H1 (cell line): ENCODE measurements at regions not wholly inside any gene's neighbourhood (a gene's known extent, or its start where the extent isn't known, plus 50 kb on each side); places are given as distances from the start of the nearest gene placed in this dataset.
A peak's percentile ranks its signal among the peaks of the same experiment; 100 is the strongest.

Source experiments
- EP300 ChIP-seq, 2 experiments: IDR thresholded peaks; 1 replicate in 1 of 2; 2 replicates in 1 of 2; pipeline ENCODE4 v1.6.1; 2011 to 2012; ENCODE audit warnings: low read depth in 2 of 2, low read length in 2 of 2, mild to moderate bottlenecking in 2 of 2, borderline replicate concordance in 1 of 2, inconsistent platforms in 1 of 2, moderate library complexity in 1 of 2
- EZH2 ChIP-seq: fragments of 200-600 bp; sonication (generic); IDR thresholded peaks from 2 replicates; pipeline ENCODE4 v1.7.1; 2012; ENCODE audit warnings: low read depth, mild to moderate bottlenecking, moderate library complexity, low read length, inconsistent platforms; ENCODE audit not compliant: severe bottlenecking
- FOSL1 ChIP-seq: IDR thresholded peaks from 2 replicates; pipeline ENCODE4 v1.6.1; 2011; ENCODE audit warnings: mild to moderate bottlenecking, low read depth, low read length, moderate library complexity; ENCODE audit not compliant: insufficient read depth
- GABPA ChIP-seq: IDR thresholded peaks from 2 replicates; pipeline ENCODE4 v1.6.1; 2011; ENCODE audit warnings: mild to moderate bottlenecking, low read length, moderate library complexity, borderline replicate concordance; ENCODE audit not compliant: insufficient read depth
- POLR2A ChIP-seq, 2 experiments: IDR thresholded peaks; 1 replicate in 1 of 2; 2 replicates in 1 of 2; pipeline ENCODE4 v1.6.1; 2011; ENCODE audit warnings: low read depth in 2 of 2, low read length in 2 of 2, mild to moderate bottlenecking in 2 of 2; ENCODE audit errors: control extremely low read depth in 1 of 2
- SP1 ChIP-seq: IDR thresholded peaks from 2 replicates; pipeline ENCODE4 v1.6.1; 2011; ENCODE audit warnings: low read depth, low read length
- TF ChIP-seq, protein P1 (sequence below), 3 experiments: IDR thresholded peaks; 1 replicate in 2 of 3; 2 replicates in 1 of 3; pipeline versions ENCODE4 v1.5.1 to v1.6.1; 2011; ENCODE audit warnings: low read length in 3 of 3, mild to moderate bottlenecking in 3 of 3, inconsistent platforms in 2 of 3, low read depth in 1 of 3, moderate library complexity in 1 of 3; ENCODE audit not compliant: insufficient read depth in 1 of 3; ENCODE audit errors: control extremely low read depth in 1 of 3

DNA sequence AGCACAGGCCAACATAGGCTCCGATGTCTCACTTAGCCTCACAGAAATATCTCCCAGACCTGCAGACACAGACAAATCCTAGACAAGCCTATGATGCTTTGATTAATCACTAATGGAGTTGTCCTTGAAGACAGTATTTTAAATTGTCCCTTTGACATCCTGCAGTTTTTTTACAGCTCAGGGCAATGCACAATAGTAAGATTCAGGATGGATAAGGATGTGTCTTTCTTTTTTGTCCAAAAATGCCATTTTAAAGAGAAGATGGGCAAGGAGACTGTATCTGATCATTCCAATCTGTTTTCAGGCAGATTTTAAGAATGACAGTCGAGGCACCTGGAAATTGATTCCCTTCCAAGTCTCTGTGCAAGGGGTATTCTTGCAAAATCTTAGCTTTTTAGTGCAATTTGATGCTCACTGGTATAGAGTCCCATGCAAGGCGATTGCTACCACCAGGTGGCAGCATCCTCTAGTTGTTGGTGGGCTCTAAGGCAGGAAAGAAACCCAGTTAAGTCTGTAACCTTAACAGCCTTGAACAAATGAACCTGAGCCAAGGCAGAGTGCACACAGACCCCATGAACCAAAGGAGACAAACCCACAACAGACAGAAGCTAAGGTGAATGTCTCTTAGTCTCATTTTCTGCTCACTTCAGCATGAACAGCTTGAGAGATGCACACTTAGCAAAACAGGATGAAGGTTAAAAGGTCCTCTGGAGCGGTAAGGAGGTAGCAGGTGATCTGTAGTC is 51.2 kb upstream of the MINAR1 start:
- TF ChIP-seq EP300 (IDR thresholded peaks at IDR 0.05; ENCODE audit: borderline replicate concordance in 1 of 2, low read depth in 2 of 2, low read length in 2 of 2) = no peak
- TF ChIP-seq GABPA = no peak; the same call in 1 of the 2 replicates
- TF ChIP-seq EZH2 = no peak
- TF ChIP-seq, protein P1, sequence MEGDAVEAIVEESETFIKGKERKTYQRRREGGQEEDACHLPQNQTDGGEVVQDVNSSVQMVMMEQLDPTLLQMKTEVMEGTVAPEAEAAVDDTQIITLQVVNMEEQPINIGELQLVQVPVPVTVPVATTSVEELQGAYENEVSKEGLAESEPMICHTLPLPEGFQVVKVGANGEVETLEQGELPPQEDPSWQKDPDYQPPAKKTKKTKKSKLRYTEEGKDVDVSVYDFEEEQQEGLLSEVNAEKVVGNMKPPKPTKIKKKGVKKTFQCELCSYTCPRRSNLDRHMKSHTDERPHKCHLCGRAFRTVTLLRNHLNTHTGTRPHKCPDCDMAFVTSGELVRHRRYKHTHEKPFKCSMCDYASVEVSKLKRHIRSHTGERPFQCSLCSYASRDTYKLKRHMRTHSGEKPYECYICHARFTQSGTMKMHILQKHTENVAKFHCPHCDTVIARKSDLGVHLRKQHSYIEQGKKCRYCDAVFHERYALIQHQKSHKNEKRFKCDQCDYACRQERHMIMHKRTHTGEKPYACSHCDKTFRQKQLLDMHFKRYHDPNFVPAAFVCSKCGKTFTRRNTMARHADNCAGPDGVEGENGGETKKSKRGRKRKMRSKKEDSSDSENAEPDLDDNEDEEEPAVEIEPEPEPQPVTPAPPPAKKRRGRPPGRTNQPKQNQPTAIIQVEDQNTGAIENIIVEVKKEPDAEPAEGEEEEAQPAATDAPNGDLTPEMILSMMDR (IDR thresholded peaks at IDR 0.05; ENCODE audit: control extremely low read depth in 1 of 3, insufficient read depth in 1 of 3, low read depth in 1 of 3, low read length in 3 of 3) = peak; percentile 43 to 92 (median 85)
- TF ChIP-seq SP1 = no peak
- no peak for TF ChIP-seq FOSL1
- no peak for TF ChIP-seq POLR2A (IDR thresholded peaks at IDR 0.05; ENCODE audit: control extremely low read depth in 1 of 2, low read depth in 2 of 2, low read length in 2 of 2)
